Lower lobe of right lung (tissue), 2 donors: ENCODE measurements at regions not wholly inside any gene's neighbourhood (a gene's known extent, or its start where the extent isn't known, plus 50 kb on each side); places are given as distances from the start of the nearest gene placed in this dataset.

ENCODE experiments used
- ATAC-seq, 2 donors: fragments of 200-7000 bp; cut with Tn5 transposase; one replicate each; pipeline ENCODE4 v1.9.1; 2020 to 2022; ENCODE audit warnings: mild to moderate bottlenecking in 2 of 2, moderate library complexity in 2 of 2
- DNase-seq: peaks from one replicate; pipeline ENCODE4 v3.0.0-alpha.2; 2020
- H3K27ac ChIP-seq: fragments of 200-600 bp; one replicate; pipeline ENCODE4 v1.8.0; 2022
- H3K27me3 ChIP-seq: fragments of 200-600 bp; one replicate; pipeline ENCODE4 v1.8.0; 2022; ENCODE audit warnings: low read depth
- H3K36me3 ChIP-seq: fragments of 200-600 bp; one replicate; pipeline ENCODE4 v1.8.0; 2022; ENCODE audit warnings: mild to moderate bottlenecking
- H3K4me1 ChIP-seq: fragments of 200-600 bp; one replicate; pipeline ENCODE4 v1.8.0; 2022
- H3K4me3 ChIP-seq: fragments of 200-600 bp; one replicate; pipeline ENCODE4 v1.8.0; 2022; ENCODE audit warnings: mild to moderate bottlenecking
- H3K9me3 ChIP-seq: fragments of 200-600 bp; one replicate; pipeline ENCODE4 v1.8.0; 2022
- CTCF ChIP-seq: fragments of 200-600 bp; IDR thresholded peaks from one replicate; pipeline ENCODE4 v1.8.0; 2022; ENCODE audit warnings: antibody characterized with exemption, mild to moderate bottlenecking
- intact Hi-C: fragments of 100-400 bp; cut with DNase I; formaldehyde crosslinking; loops from one replicate; pipeline ENCODE4 v1.11.0; 2022
- donor health status: DM: no; HTN: yes; CAD: no; lungs with severe emphysema.

- Histone ChIP-seq H3K4me3 (no peak overlapping the region), H3K36me3 (no peaks in the 10 kb centered on the region), H3K9me3 (no peaks in the 10 kb centered on the region), H3K27me3 (no peaks in the 10 kb centered on the region), H3K27ac (no peak overlapping the region), H3K4me1 (no peaks in the 10 kb centered on the region)
- TF ChIP-seq CTCF: no peak
- DNase-seq: no peak
- intact Hi-C loops: no loop called here
- ATAC-seq: no peak
These were observed 299.3 kb upstream of the SALL1 start for GRCh38 chr16:51450376-51450775.

GRCh38 chr16:51449441-51449840 is 298.4 kb upstream of the SALL1 start:
- Histone ChIP-seq H3K9me3 (no peaks in the 10 kb centered on the region), H3K4me1 (no peaks in the 10 kb centered on the region), H3K27me3 (no peaks in the 10 kb centered on the region), H3K4me3 (no peak overlapping the region), H3K36me3 (no peaks in the 10 kb centered on the region), H3K27ac (no peak overlapping the region)
- no peak for TF ChIP-seq CTCF
- ATAC-seq (no peak), DNase-seq (no peak)
- intact Hi-C loops: no loop called here

GRCh38 chr16:51445250-51445649 is 294.2 kb upstream of the SALL1 start:
- Histone ChIP-seq H3K4me3 (no peak overlapping the region), H3K36me3 (no peaks in the 10 kb centered on the region), H3K27ac (no peak overlapping the region), H3K4me1 (no peaks in the 10 kb centered on the region), H3K27me3 (peaks cover 9% of the 10 kb centered on the region), H3K9me3 (no peaks in the 10 kb centered on the region)
- TF ChIP-seq CTCF: no peak
- intact Hi-C loops: no loop called here
- DNase-seq (no peak), ATAC-seq (no peak)

GRCh38 chr16:51443934-51444333 is 292.9 kb upstream of the SALL1 start:
- intact Hi-C loops: no loop called here
- Histone ChIP-seq H3K27me3 (peaks cover 9% of the 10 kb centered on the region), H3K9me3 (no peaks in the 10 kb centered on the region), H3K4me1 (no peaks in the 10 kb centered on the region), H3K27ac (no peak overlapping the region), H3K4me3 (no peak overlapping the region), H3K36me3 (no peaks in the 10 kb centered on the region)
- ATAC-seq (no peak), DNase-seq (no peak)
- TF ChIP-seq CTCF: no peak

- TF ChIP-seq CTCF: no peak
- no peak for DNase-seq
- H3K36me3 ChIP-seq: no peaks in the 10 kb centered on the region
- no peaks in the 10 kb centered on the region for H3K4me1 ChIP-seq
- intact Hi-C loops: no loop called here
- no peak for ATAC-seq
- H3K9me3 ChIP-seq: no peaks in the 10 kb centered on the region
- no peak overlapping the region for H3K4me3 ChIP-seq
- H3K27me3 ChIP-seq: peaks cover 9% of the 10 kb centered on the region
- H3K27ac ChIP-seq: no peak overlapping the region
These were observed 291.2 kb upstream of the SALL1 start for GRCh38 chr16:51442141-51442870.
